SKM-1 (cell line): ENCODE measurements at regions not wholly inside any gene's neighbourhood (a gene's known extent, or its start where the extent isn't known, plus 50 kb on each side); places are given as distances from the start of the nearest gene placed in this dataset.
A peak's percentile ranks its signal among the peaks of the same experiment; 100 is the strongest.
"Not testable (repeated sequence)": the region's sequence is repeated elsewhere in the genome, so short reads cannot be mapped to it uniquely, and the experiment has no call there.

Experiments
- DNase-seq: peaks from one replicate; lab custom pipeline; 2025; ENCODE audit not compliant: unreplicated experiment; lab: John Stamatoyannopoulos, UW

DNA sequence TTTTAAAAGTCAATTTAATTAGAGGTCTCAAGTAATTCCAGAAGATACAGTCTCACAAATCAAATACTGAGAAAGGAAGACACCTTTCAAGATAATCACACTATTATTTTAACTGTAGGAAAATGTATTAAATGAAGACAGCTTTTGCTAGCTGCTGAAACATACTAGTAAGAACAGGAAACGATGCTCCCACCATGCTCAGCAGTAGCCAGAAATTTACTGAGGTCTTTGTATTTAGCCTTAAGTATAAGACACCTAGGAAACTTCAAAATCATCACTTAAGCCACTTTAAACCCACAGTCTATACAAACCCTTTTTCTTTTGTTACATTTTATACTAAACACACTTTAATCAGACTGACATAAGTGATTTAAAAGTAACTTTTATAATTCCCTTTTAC lies 72.7 kb upstream of the NPIPB12 start:
- not testable (repeated sequence) for DNase-seq

- DNase-seq = not testable (repeated sequence)
Measured at GRCh38 chr16:29581764-29582163, 75.6 kb upstream of the NPIPB12 start.

DNA sequence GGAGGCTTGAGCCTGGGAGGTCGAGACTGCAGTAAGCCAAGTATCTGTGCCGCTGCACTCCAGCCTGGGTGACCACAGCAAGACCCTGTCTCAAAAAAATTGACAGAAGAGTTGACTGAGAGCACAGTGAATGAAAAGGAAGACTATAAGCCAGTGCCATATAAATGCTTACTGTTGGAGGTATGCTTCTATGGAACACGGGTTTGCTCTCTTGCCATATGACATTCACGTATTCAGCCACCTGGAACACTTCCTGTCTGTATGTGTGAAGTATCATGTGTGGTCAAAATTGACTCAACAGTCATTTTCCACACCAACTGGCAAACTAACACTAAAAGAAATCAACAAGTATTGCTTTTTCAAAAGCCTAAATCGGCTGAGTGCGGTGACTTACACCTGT lies 71.1 kb upstream of the SPN start:
- DNase-seq = not testable (repeated sequence)

GRCh38 chr16:29594269-29594925 lies 68.7 kb upstream of the SPN start:
- DNase-seq = not testable (repeated sequence)

DNA sequence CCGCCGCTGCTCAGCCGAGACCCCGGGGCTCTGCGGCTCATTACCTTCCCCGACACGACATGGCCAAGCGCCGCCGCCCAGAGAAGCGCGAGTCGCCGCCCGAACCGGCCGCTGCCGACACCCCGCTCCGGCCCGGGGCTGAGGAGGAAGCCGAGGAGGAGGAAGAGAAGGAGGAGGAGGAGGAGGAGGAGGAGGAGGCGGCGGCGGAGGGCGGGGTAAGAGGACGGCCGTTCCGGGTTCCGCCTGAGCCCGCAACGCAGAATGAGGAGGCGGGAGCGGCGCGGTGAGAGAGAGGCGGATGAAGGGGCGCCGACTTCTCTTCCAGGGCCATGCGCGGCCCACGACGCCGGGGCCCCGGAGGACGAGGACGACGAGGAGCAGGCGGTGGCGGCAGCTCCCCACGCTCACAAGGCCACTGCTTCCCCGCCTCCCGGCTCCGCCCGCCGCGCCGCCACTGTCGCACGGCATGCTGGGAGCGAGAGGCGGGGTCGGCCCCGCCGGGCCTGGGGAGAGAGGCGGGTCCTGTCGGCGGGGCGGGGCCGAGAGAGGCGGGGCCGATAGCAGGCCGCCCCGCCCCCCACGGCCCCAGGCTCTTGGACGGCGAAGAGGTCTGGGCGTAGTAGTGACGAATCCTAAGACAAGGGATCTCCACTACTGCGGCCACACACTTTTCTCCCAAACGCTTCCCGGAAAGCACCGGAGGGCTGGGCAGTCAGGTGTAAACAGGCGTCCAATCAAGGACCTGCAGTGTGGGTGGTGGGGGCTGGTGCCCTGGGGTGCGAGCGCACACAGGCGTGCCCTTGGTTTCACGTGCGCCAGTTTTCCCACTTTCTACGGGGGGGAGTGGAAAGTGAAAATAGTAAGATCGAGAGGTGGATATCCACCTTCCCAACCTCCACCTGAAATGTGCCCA lies 67.9 kb upstream of the SPN start:
- peak; percentile 34 for DNase-seq

DNA sequence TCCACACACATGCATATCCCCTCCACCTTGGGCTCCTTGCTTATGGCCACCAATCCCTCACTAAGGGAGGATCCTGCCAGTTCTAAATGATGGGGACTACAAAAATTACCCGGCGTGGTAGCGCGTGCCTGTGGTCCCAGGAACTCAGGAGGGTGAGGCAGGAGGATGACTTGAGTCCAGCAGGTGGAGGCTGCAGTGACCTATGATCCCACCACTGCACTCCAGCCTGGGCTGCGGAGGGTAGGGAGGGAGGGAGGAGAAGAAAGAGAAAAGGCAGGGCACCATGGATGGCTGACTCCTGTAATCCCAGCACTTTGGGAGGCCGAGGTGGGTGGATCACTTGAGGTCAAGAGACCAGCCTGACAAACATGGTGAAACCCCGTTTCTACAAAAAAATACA lies 66.0 kb upstream of the SPN start:
- DNase-seq = not testable (repeated sequence)

GRCh38 chr16:29600111-29601000 lies 62.7 kb upstream of the SPN start:
- not testable (repeated sequence) for DNase-seq

- not testable (repeated sequence) for DNase-seq
Measured at GRCh38 chr16:29602247-29602625, 60.8 kb upstream of the SPN start.

DNA sequence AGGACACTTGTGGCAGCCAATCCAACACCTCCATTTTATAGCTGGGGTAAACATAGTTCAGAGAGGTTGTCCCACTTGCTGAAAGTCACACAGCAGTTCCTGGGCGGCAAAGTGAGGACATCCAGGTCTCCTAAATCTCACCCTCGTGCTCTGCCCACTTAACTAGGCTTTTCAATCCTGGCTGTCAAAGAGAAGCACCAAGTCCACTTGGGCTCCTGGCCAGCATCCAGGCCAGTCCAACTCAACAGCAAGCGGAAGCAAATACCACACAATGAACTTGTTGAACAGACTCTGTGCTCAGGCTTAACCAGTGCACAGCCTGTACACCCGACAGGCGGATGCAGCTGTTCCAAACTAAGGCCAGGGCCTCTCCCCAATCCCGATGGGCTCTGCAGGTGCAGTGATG lies 60.4 kb upstream of the SPN start:
- not testable (repeated sequence) for DNase-seq

GRCh38 chr16:29604631-29605549 lies 58.2 kb upstream of the SPN start:
- not testable (repeated sequence) for DNase-seq

DNA sequence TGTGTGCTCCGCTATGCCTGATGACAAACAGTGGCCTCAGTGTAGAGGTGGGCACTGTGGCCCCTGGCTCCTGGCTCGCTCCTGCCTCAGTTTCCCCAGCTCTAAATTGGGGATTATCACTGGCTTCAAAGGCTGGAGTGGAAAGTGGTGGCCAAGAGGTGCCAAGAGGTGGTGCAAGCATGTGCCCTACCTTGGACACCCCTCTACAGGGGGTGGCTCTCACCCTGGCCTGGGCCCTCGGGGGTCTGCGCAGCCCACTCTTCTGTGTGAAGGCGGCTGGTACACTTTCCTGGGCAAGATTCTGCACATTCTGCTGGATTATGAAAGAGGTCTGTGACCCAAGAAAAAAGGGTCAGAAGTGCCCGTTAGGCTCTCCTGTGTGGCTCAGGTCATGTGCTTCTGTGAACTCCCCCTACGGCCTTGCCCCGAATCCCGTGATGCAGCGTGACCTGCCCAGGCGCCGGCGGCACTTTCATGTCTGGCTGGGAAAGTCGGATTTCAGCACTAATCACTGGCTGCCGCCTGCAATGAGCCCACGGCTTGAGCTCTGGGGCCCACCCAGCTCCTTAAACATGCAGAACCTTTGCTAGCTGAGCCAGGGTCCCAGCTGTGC lies 57.3 kb upstream of the SPN start:
- DNase-seq = not testable (repeated sequence)

- not testable (repeated sequence) for DNase-seq
Measured at GRCh38 chr16:29606669-29607427, 56.2 kb upstream of the SPN start.

- DNase-seq = not testable (repeated sequence)
Measured at GRCh38 chr16:29607428-29607823, 55.6 kb upstream of the SPN start.

DNA sequence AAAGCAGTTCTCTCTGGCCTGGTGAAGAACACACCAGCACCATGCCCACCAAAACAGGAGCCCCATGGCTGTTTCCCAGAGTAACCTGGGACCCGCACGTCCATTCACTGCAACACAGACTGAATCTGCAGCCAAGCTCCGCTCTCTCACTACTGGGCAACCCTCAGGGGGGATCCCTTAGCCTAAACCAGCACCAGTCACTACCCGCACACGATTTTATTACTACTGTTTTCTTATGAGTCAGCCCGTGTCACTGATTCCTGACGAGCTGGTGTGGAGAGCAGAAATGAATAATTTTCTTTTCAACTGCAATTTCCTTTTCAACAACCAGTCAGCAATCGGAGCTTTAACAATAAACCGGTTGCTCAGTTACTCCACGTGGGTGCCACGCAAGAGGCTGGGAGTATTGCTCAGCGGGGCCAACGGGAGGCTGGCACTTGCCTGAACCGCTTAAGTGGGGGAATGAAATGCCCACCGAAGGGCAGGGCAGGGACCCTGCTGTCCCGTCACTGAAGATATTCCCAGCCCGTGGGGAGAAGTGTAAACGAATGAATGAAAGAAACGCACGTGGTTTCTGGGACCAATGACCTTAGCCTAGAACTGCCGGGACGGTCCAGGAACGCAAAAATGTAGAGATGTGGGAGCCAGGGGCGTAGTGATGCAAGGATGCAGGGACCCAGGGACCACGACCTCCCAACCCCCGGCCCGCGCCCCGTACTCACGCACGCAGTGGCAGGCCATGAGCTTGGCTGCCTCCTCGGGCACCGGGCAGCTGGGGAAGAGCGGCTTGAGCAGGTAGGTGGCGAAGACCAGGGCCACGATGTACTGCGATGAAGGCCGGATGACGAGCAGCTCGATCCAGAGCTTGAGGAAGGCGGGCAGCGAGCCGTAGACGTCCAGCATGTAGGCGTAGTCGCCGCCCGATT lies 50.4 kb upstream of the SPN start:
- not testable (repeated sequence) for DNase-seq
